ENCODE measurements at regions not wholly inside any gene's neighbourhood (a gene's known extent, or its start where the extent isn't known, plus 50 kb on each side); places are given as distances from the start of the nearest gene placed in this dataset.

- DNase-seq (ENCODE audit: low spot score) = no peak
- TF ChIP-seq, protein P1, sequence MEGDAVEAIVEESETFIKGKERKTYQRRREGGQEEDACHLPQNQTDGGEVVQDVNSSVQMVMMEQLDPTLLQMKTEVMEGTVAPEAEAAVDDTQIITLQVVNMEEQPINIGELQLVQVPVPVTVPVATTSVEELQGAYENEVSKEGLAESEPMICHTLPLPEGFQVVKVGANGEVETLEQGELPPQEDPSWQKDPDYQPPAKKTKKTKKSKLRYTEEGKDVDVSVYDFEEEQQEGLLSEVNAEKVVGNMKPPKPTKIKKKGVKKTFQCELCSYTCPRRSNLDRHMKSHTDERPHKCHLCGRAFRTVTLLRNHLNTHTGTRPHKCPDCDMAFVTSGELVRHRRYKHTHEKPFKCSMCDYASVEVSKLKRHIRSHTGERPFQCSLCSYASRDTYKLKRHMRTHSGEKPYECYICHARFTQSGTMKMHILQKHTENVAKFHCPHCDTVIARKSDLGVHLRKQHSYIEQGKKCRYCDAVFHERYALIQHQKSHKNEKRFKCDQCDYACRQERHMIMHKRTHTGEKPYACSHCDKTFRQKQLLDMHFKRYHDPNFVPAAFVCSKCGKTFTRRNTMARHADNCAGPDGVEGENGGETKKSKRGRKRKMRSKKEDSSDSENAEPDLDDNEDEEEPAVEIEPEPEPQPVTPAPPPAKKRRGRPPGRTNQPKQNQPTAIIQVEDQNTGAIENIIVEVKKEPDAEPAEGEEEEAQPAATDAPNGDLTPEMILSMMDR (IDR thresholded peaks at IDR 0.05; ENCODE audit: extremely low read depth, insufficient read depth, missing control alignments) = no peak
- in situ Hi-C loops (cut with MboI; ENCODE audit: low pct_unique_long_range_greater_than_20kb, low sequenced_read_pairs, unreplicated experiment) = loop anchor here (10.0 kb wide), 2 partner anchors 81 to 141 kb away; no protein-coding TSS in a partner anchor
These were observed 54.8 kb upstream of the CD34 start for GRCh38 chr1:207965392-207966387.

GRCh38 chr1:207964195-207964966 is 53.5 kb upstream of the CD34 start:
- TF ChIP-seq, protein P1 (IDR thresholded peaks at IDR 0.05; ENCODE audit: extremely low read depth, insufficient read depth, missing control alignments) = no peak
- no peak for DNase-seq (ENCODE audit: low spot score)
- in situ Hi-C loops (cut with MboI; ENCODE audit: low pct_unique_long_range_greater_than_20kb, low sequenced_read_pairs, unreplicated experiment) = loop anchor here (10.0 kb wide), 2 partner anchors 80 to 140 kb away; no protein-coding TSS in a partner anchor

GRCh38 chr1:207963427-207964194 is 52.7 kb upstream of the CD34 start:
- DNase-seq (ENCODE audit: low spot score) = peak; percentile 96
- in situ Hi-C loops (cut with MboI; ENCODE audit: low pct_unique_long_range_greater_than_20kb, low sequenced_read_pairs, unreplicated experiment) = loop anchor here (10.0 kb wide), 2 partner anchors 79 to 139 kb away; no protein-coding TSS in a partner anchor
- TF ChIP-seq, protein P1 (IDR thresholded peaks at IDR 0.05; ENCODE audit: extremely low read depth, insufficient read depth, missing control alignments) = peak; percentile 99

DNA sequence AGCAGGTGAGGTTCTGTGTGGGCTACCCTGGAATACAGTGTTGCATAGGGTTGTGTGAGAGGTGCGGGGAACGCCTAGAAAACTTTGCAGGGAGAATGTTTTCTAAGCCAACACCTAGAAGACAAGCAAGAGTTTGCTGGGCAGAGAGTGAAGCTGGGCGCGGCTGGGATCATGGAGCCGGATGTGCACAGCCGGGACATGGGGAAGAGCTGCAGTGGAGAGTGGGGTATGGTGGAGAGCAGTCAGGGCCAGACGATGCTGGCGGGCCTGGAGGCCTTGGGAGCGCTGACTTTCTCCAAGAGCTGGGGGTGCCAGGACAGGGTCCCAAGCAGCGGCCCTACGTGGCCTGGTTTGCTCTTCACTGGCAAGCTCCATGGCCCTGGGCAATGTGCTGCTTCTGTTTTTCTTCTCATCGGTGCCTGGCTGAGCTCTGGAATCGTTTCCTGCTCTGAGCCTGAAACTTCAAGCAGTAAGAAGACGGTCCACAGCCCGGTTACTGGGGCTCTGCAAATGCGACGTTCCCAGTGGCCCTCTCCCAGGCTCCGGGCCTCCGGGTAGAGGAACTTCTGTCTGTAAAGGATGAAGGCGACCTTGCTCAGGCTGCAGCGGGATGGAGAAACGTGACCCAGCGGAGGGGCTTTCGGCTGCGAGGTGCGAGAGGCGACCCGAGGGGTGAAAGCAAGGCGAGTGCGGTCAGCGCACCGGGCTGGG is 51.9 kb upstream of the CD34 start:
- TF ChIP-seq, protein P1 (IDR thresholded peaks at IDR 0.05; ENCODE audit: extremely low read depth, insufficient read depth, missing control alignments) = no peak
- in situ Hi-C loops (cut with MboI; ENCODE audit: low pct_unique_long_range_greater_than_20kb, low sequenced_read_pairs, unreplicated experiment) = loop anchor here (10.0 kb wide), 2 partner anchors 78 to 138 kb away; no protein-coding TSS in a partner anchor
- peak; percentile 56 for DNase-seq (ENCODE audit: low spot score)
